Dendritic cell treated with granulocyte-macrophage colony-stimulating factor and Interleukin-4, amounts not matched to agents 40 ng/mL and 50 ng/mL, for 4 days (primary cell): ENCODE measurements at regions not wholly inside any gene's neighbourhood (a gene's known extent, or its start where the extent isn't known, plus 50 kb on each side); places are given as distances from the start of the nearest gene placed in this dataset.

Experiments used
- H3K27ac Mint-ChIP-seq: one replicate; pipeline ENCODE4 v1.8.0; 2022; ENCODE audit warnings: mild to moderate bottlenecking, mixed read lengths
- H3K27me3 Mint-ChIP-seq: one replicate; pipeline ENCODE4 v1.8.0; 2022; ENCODE audit warnings: mild to moderate bottlenecking, mixed read lengths
- H3K36me3 Mint-ChIP-seq: one replicate; pipeline ENCODE4 v1.8.0; 2022; ENCODE audit warnings: low read depth, mixed read lengths
- H3K4me1 Mint-ChIP-seq: one replicate; pipeline ENCODE4 v1.8.0; 2022; ENCODE audit warnings: low read depth, mixed read lengths
- H3K4me3 Mint-ChIP-seq: one replicate; pipeline ENCODE4 v1.8.0; 2022; ENCODE audit warnings: mild to moderate bottlenecking, moderate library complexity, mixed read lengths
- H3K9me3 Mint-ChIP-seq: one replicate; pipeline ENCODE4 v1.8.0; 2022; ENCODE audit warnings: mixed read lengths
- intact Hi-C: fragments of 100-400 bp; cut with micrococcal nuclease; formaldehyde crosslinking; loops from one replicate; pipeline ENCODE4 v1.15.0; 2022

DNA sequence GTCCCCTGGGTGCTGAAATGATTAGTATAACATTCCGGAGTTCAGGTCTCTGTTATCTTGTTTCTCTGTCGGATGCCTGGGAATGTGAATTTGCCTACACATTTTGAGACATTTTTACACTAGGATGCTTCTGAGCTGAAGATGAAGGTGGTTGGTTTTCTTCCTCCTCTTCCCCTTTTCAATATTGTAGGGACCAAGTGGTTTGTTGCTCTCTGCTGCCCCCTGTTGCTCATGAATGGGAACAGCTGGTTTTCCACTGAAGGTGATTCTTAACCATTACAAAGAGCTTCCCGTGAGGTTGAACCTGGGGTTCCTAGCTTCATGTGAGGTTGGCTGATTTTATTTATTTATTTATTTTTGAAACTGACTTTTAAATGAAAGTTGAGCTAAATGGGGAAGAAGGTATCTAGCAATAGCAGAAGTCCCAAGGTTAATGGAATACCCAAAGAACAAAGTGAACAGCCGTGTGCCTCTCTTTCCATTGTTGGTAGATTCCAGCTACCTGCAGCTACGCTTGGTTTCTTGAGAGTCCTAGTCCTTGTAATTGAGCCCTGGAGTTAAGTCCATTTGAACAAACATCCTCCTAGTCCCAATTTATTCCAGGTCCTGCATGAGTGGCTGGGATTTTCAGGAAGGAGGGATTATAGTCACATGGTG, 983.9 kb upstream of the EEF2KMT start:
- Mint-ChIP-seq H3K36me3 (no peaks in the 10 kb centered on the region), H3K4me1 (no peaks in the 10 kb centered on the region), H3K9me3 (no peaks in the 10 kb centered on the region), H3K27me3 (no peaks in the 10 kb centered on the region), H3K4me3 (no peak overlapping the region), H3K27ac (no peak overlapping the region)
- intact Hi-C loops, result no loop called here

DNA sequence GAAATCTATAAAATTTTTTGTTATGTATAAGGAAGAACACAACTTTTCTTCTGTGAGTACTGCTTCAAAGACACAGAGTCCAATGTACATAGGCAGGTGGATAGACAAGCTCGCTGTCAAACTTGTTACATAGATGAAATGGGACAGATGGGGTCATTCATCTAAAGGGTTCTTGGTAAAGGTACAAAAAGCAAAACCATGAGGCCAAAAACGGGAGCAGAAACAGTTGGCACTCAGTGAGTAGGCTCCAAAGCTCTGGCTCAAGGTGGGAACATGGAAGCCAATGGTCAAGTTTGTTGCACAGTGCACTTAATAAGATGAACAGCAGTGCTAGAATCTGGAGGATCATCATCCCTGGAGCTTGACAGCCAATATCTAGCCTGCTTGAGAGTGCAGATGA, 979.0 kb upstream of the EEF2KMT start:
- Mint-ChIP-seq H3K27me3 (no peaks in the 10 kb centered on the region), H3K27ac (no peak overlapping the region), H3K4me3 (no peak overlapping the region), H3K4me1 (no peaks in the 10 kb centered on the region), H3K36me3 (no peaks in the 10 kb centered on the region), H3K9me3 (no peaks in the 10 kb centered on the region)
- intact Hi-C loops, result no loop called here

DNA sequence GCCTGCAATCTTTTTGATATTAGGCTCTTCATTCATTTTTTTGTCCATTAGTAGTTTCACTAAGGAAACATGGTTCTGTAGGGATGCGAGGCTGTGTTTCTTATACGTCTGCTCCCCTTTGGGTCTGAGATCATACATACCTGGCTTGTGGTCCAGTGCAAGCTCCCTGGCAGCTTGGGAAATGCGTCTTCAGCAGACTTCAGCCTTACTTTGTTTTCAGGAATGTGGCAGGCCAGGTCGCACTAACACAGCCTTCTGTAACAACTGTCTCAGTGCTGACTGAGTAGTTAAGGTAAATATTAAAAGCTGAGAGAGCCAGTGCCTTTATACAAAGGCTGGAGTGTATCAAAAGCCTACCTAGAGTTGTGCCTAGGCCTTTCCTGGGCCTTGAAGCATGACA, 970.5 kb upstream of the EEF2KMT start:
- intact Hi-C loops, result no loop called here
- H3K9me3 Mint-ChIP-seq, result no peaks in the 10 kb centered on the region
- H3K27me3 Mint-ChIP-seq, result no peaks in the 10 kb centered on the region
- H3K27ac Mint-ChIP-seq, result no peak overlapping the region
- H3K36me3 Mint-ChIP-seq, result no peaks in the 10 kb centered on the region
- no peak overlapping the region for H3K4me3 Mint-ChIP-seq
- no peaks in the 10 kb centered on the region for H3K4me1 Mint-ChIP-seq

DNA sequence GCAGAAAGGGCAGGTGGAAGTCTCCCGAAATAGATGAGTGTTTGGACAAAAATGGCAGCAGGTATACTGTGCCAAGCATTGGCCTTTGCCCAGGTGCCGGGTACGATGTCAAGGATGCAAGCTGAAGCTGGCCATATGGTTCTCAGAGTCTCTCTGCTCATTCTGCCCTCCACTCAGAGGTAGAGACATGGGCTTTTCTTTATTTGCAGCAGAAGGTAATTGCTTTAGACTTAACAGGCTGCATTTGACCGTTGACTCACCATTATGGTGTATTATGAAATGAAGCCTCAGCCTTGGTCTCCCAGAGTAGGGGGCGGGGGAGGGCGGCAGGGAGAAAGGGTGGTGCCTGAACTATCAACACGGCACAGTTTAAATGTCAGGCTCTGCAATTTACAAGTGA, 969.1 kb upstream of the EEF2KMT start:
- no peaks in the 10 kb centered on the region for H3K4me1 Mint-ChIP-seq
- intact Hi-C loops, result no loop called here
- H3K27ac Mint-ChIP-seq, result no peak overlapping the region
- no peaks in the 10 kb centered on the region for H3K9me3 Mint-ChIP-seq
- no peaks in the 10 kb centered on the region for H3K27me3 Mint-ChIP-seq
- no peak overlapping the region for H3K4me3 Mint-ChIP-seq
- no peaks in the 10 kb centered on the region for H3K36me3 Mint-ChIP-seq

DNA sequence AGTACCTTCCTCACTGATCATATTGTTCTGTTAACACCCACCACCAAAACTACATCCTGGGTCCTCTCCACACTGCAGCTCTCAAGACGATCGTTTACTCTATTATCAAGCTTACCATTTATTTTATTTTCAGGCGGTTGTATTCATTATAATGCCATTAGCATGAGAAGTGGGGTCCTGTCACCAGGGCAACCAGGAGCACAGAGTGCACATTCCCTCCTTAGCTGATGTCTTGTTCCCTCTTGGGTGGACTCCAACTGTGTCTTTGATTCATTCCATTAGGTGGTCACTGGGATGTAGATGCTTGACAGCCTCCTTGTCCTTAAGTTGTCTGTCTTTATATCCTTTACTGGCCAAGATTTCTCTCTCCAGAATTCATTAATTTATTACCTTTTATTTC, 965.9 kb upstream of the EEF2KMT start:
- intact Hi-C loops, result no loop called here
- H3K4me3 Mint-ChIP-seq, result no peak overlapping the region
- H3K27me3 Mint-ChIP-seq, result no peaks in the 10 kb centered on the region
- H3K9me3 Mint-ChIP-seq, result no peaks in the 10 kb centered on the region
- no peak overlapping the region for H3K27ac Mint-ChIP-seq
- H3K36me3 Mint-ChIP-seq, result no peaks in the 10 kb centered on the region
- peaks cover 5% of the 10 kb centered on the region for H3K4me1 Mint-ChIP-seq

DNA sequence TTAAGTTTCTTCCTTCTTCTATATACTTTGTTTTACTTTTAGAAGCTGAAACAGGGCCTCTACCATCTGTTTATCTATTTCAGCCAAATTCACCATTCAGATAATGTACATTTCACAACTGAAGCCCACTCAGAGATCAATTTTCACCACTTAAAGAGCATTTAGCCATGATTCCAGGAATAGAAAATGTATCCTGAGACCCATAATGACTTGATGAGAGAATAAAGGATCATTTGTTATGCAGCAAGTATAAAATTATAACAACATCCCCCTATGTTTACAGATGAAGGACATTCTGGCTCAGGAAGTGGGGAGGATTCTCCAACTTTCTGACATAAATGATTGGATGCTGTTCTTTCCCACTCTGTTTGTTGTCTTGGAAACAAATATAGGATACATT, 962.1 kb upstream of the EEF2KMT start:
- H3K4me3 Mint-ChIP-seq, result no peak overlapping the region
- no peaks in the 10 kb centered on the region for H3K36me3 Mint-ChIP-seq
- no peak overlapping the region for H3K27ac Mint-ChIP-seq
- H3K27me3 Mint-ChIP-seq, result no peaks in the 10 kb centered on the region
- intact Hi-C loops, result no loop called here
- no peaks in the 10 kb centered on the region for H3K9me3 Mint-ChIP-seq
- H3K4me1 Mint-ChIP-seq, result peaks cover 5% of the 10 kb centered on the region

DNA sequence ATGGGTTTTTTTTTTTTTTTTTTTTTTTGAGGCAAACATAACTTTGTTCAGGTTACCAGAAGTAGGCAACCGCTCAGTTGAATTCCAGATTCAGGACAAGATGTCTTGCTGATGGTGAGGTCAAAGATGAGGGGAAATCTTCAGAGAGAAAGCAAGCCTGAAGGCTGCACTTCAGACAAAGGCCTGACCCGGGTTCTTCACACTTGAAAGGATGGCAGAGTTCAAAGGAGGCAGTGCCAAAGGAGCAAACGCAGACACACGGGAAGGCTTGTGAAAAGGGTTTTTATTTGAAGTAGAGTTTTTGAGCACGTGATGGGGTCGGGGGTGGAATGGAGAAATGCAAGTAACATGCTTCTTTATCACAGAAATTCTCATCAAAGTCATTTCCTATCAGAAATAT, 960.2 kb upstream of the EEF2KMT start:
- peaks cover 5% of the 10 kb centered on the region for H3K4me1 Mint-ChIP-seq
- H3K36me3 Mint-ChIP-seq, result no peaks in the 10 kb centered on the region
- intact Hi-C loops, result no loop called here
- H3K4me3 Mint-ChIP-seq, result no peak overlapping the region
- H3K9me3 Mint-ChIP-seq, result no peaks in the 10 kb centered on the region
- H3K27me3 Mint-ChIP-seq, result no peaks in the 10 kb centered on the region
- H3K27ac Mint-ChIP-seq, result no peak overlapping the region

DNA sequence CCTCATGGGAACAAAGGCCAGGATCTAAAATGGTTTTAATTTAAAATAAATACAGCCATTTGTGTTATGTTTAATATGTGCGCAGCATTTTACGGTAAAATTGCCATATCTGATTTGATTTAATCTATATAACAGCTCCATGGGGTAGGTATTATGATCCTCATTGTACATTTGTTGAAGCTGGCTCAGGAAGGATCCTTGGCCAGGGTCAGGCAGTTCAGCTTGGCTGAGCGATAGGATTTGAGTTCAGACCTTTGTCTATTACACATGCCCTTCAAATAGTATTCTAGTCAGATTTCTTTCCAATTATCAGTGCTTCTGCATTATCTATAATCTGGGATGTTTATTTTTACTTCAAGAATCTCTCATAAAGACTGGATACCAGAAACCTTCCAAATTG, 950.4 kb upstream of the EEF2KMT start:
- no peaks in the 10 kb centered on the region for H3K9me3 Mint-ChIP-seq
- intact Hi-C loops, result no loop called here
- no peak overlapping the region for H3K4me3 Mint-ChIP-seq
- no peaks in the 10 kb centered on the region for H3K27me3 Mint-ChIP-seq
- no peaks in the 10 kb centered on the region for H3K4me1 Mint-ChIP-seq
- no peak overlapping the region for H3K27ac Mint-ChIP-seq
- no peaks in the 10 kb centered on the region for H3K36me3 Mint-ChIP-seq

DNA sequence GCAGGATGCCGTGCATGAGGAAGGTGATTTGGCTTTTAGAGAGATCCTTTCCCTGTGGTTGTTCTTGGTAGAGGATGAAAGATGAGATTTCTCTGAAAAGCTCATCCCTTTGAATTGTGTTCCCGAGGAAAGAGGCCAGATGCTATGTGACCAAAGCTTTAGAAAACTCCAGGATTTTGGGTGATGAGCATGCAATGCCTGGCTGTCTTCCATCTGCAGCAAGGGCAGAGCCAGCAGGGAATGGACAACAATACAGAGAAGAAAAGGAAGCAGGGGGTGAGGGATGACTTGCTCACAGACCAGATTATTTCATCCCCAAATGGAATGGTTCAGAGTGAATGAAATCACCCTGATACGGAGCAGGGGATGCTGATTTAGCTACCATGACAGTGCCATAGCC, 949.7 kb upstream of the EEF2KMT start:
- Mint-ChIP-seq H3K36me3 (no peaks in the 10 kb centered on the region), H3K4me1 (no peaks in the 10 kb centered on the region), H3K27ac (no peak overlapping the region), H3K27me3 (no peaks in the 10 kb centered on the region), H3K9me3 (peaks cover 6% of the 10 kb centered on the region), H3K4me3 (no peak overlapping the region)
- intact Hi-C loops, result no loop called here

DNA sequence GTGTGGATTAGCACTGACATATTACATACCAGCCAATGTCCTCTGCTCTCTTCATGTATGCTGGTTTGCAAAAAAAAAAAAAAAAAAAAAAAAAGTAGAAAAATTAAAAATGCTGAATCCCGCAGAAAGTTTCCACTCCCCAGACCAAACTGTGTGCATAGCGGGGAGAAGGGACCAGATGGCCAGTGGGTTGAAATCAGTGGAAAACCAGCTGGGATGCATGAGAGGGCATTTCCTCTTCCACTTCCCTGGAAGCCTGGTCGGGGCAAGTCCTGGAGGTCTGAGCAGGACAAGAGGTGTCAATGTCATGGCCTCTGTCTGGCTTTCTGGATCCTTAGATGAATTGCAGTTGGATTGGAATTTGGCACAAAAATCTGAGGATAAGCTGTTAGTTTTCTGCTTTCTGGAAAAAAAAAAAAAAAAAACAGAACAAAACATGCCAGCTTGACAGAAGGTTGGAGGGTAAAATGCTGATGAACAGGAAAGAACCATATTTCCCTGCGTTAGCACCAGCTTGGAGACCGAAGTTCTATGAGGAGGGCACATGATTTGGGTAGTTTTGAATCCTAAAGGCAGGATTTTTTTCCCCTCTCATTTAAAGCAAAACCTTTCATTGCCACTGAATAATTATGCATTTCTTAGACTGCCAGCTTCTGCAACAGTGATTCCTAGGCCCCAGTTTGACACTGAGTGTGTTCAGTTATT, 941.5 kb upstream of the EEF2KMT start:
- H3K36me3 Mint-ChIP-seq, result no peaks in the 10 kb centered on the region
- no peak overlapping the region for H3K4me3 Mint-ChIP-seq
- H3K27me3 Mint-ChIP-seq, result no peaks in the 10 kb centered on the region
- peaks cover 8% of the 10 kb centered on the region for H3K9me3 Mint-ChIP-seq
- H3K4me1 Mint-ChIP-seq, result no peaks in the 10 kb centered on the region
- intact Hi-C loops, result no loop called here
- no peak overlapping the region for H3K27ac Mint-ChIP-seq

DNA sequence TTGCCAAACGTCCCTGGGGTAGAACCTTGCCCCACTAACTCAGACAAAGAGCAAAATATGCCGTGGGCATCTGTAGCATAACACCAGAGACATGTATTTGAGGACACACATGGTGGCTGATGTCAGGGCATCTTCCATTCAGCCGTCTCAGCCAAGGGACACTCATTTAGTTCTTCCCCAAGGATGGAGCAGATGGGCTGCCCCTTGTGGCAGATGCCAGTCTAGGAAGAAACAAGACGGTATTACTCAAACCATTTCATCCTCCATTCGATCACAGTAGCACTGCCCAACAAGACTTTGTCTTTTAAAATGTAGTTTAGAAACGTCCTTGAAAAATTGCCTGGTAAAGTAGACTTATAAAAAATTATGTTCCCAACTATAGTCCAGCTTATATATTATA, 937.6 kb upstream of the EEF2KMT start:
- H3K27ac Mint-ChIP-seq, result no peak overlapping the region
- no peak overlapping the region for H3K4me3 Mint-ChIP-seq
- no peaks in the 10 kb centered on the region for H3K36me3 Mint-ChIP-seq

DNA sequence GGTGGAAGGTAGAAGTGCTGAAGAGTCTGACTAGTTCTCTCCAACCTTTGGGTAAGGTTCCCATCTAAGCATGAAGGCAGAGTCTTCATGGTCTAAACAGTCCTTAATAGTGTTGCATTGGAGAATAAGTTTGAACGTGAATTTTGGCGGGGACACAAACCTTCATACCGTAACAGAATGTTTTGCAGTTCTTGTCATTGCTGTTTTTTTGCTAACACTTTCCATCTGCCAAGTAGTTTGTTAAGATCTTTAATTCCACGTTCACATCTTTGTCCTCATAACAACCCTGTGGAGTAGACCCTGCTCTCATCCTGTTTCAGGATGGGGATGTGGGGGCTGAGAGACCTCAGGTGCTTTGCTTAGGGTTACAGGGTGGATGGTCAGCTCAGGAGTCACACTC, 936.9 kb upstream of the EEF2KMT start:
- H3K9me3 Mint-ChIP-seq, result no peaks in the 10 kb centered on the region
- H3K36me3 Mint-ChIP-seq, result no peaks in the 10 kb centered on the region
- no peaks in the 10 kb centered on the region for H3K27me3 Mint-ChIP-seq
- no peaks in the 10 kb centered on the region for H3K4me1 Mint-ChIP-seq
- H3K27ac Mint-ChIP-seq, result no peak overlapping the region
- intact Hi-C loops, result no loop called here
- H3K4me3 Mint-ChIP-seq, result no peak overlapping the region

More for the DNA sequence above, 937.6 kb upstream of the EEF2KMT start:
- Mint-ChIP-seq H3K9me3 (no peaks in the 10 kb centered on the region), H3K4me1 (no peaks in the 10 kb centered on the region), H3K27me3 (no peaks in the 10 kb centered on the region)
- intact Hi-C loops, result no loop called here

DNA sequence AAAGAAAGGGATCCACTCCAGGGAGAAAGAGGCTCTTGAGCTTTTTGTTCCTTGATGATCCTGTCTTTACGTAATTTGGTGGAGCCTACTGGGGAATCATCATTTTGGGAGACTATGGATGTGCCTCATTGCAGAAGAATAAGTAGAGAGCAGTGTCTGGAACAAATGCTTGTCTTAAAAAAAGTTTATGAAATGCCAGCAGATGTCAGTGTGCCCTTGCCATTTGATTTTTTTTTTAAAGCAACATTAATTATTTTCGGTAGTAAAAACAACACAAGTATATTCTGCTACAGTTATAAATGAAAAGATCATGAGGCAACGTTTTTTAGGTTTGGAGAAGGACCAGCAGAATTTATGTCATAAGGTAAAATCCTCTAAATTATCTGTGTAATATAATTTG, 934.8 kb upstream of the EEF2KMT start:
- H3K4me1 Mint-ChIP-seq, result no peaks in the 10 kb centered on the region
- H3K36me3 Mint-ChIP-seq, result no peaks in the 10 kb centered on the region
- no peaks in the 10 kb centered on the region for H3K9me3 Mint-ChIP-seq
- H3K4me3 Mint-ChIP-seq, result no peak overlapping the region
- no peaks in the 10 kb centered on the region for H3K27me3 Mint-ChIP-seq
- no peak overlapping the region for H3K27ac Mint-ChIP-seq
- intact Hi-C loops, result no loop called here

DNA sequence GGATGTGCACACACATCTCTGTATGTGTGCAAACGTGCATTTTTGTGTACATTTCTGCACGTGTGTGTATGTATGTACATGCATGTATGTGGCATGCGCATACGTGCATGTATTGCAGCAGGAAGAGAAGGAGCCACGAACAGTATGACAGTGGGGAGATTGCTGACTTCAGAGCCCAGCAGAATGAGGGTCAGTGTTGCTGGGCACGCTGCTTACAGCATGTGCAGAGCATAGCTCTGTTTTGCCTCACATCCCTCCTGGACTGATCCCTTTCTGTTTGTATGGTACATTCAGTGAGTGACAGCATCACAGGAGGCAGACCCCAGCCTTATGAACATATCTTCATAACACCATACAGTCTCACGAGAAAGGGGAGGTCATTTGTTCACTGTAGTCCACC, 934.0 kb upstream of the EEF2KMT start:
- Mint-ChIP-seq H3K4me1 (no peaks in the 10 kb centered on the region), H3K27ac (no peak overlapping the region), H3K27me3 (no peaks in the 10 kb centered on the region), H3K9me3 (no peaks in the 10 kb centered on the region), H3K36me3 (no peaks in the 10 kb centered on the region), H3K4me3 (no peak overlapping the region)
- intact Hi-C loops, result no loop called here

DNA sequence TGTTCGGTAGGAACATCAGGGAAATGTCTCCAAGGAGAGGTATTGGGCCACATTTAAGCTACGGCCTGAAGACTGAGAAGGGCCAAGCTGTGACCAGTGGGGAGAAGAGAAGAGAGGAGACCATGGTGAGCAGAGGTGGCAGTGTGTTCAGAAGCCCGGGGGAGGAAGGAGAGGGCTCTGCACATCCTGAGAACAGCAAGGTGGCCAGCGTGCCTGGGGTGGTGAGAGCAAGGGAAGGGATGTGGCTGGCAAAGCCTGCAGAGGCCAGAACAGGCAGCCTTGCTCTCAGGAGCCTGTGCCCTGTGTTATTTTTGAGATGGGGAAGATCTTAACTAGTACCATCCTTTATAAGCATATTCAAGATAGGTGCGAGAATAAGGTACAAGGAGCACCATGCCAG, 933.5 kb upstream of the EEF2KMT start:
- Mint-ChIP-seq H3K4me1 (no peaks in the 10 kb centered on the region), H3K4me3 (no peak overlapping the region)

More for the DNA sequence above, 933.5 kb upstream of the EEF2KMT start:
- Mint-ChIP-seq H3K27me3 (no peaks in the 10 kb centered on the region), H3K9me3 (no peaks in the 10 kb centered on the region), H3K27ac (no peak overlapping the region), H3K36me3 (no peaks in the 10 kb centered on the region)
- intact Hi-C loops, result no loop called here
